NCI-H345 (cell line): ENCODE measurements at regions not wholly inside any gene's neighbourhood (a gene's known extent, or its start where the extent isn't known, plus 50 kb on each side); places are given as distances from the start of the nearest gene placed in this dataset.
"Not testable (repeated sequence)": the region's sequence is repeated elsewhere in the genome, so short reads cannot be mapped to it uniquely, and the experiment has no call there.

Source experiments
- DNase-seq: peaks from one replicate; lab custom pipeline; 2025; lab: John Stamatoyannopoulos, UW

GRCh38 chr5:118604106-118604505 is 384.2 kb downstream of the DTWD2 start:
- DNase-seq = no peak

- no peak for DNase-seq
These were observed 385.1 kb downstream of the DTWD2 start for GRCh38 chr5:118603278-118603677.

GRCh38 chr5:118598311-118598710 is 390.0 kb downstream of the DTWD2 start:
- no peak for DNase-seq

GRCh38 chr5:118597543-118597942 is 390.8 kb downstream of the DTWD2 start:
- no peak for DNase-seq

GRCh38 chr5:118596255-118596654 is 392.1 kb downstream of the DTWD2 start:
- DNase-seq = no peak

- DNase-seq = no peak
These were observed 395.4 kb downstream of the DTWD2 start for GRCh38 chr5:118593003-118593328.

- DNase-seq = no peak
These were observed 395.9 kb downstream of the DTWD2 start for GRCh38 chr5:118592229-118593002.

GRCh38 chr5:118590806-118591205 is 397.5 kb downstream of the DTWD2 start:
- no peak for DNase-seq

GRCh38 chr5:118580949-118581348 is 407.4 kb downstream of the DTWD2 start:
- no peak for DNase-seq

- no peak for DNase-seq
These were observed 410.3 kb downstream of the DTWD2 start for GRCh38 chr5:118578093-118578492.

- DNase-seq = no peak
These were observed 410.7 kb downstream of the DTWD2 start for GRCh38 chr5:118577621-118578020.

GRCh38 chr5:118570276-118570675 is 418.1 kb downstream of the DTWD2 start:
- not testable (repeated sequence) for DNase-seq

GRCh38 chr5:118569596-118569995 is 418.8 kb downstream of the DTWD2 start:
- DNase-seq = not testable (repeated sequence)

- DNase-seq = no peak
These were observed 422.9 kb downstream of the DTWD2 start for GRCh38 chr5:118565335-118565971.

GRCh38 chr5:118561971-118562370 is 426.4 kb downstream of the DTWD2 start:
- no peak for DNase-seq

GRCh38 chr5:118561235-118561634 is 427.1 kb downstream of the DTWD2 start:
- DNase-seq = no peak

- DNase-seq = no peak
These were observed 429.5 kb downstream of the DTWD2 start for GRCh38 chr5:118558871-118559270.

GRCh38 chr5:118557251-118557661 is 431.1 kb downstream of the DTWD2 start:
- no peak for DNase-seq

- no peak for DNase-seq
These were observed 431.6 kb downstream of the DTWD2 start for GRCh38 chr5:118556792-118557191.

- DNase-seq = no peak
These were observed 432.6 kb downstream of the DTWD2 start for GRCh38 chr5:118555727-118556126.

- DNase-seq = no peak
These were observed 433.4 kb downstream of the DTWD2 start for GRCh38 chr5:118554981-118555380.

GRCh38 chr5:118554241-118554640 is 434.1 kb downstream of the DTWD2 start:
- DNase-seq = no peak

- no peak for DNase-seq
These were observed 434.7 kb downstream of the DTWD2 start for GRCh38 chr5:118553662-118554061.
